K562 (cell line): ENCODE measurements at regions not wholly inside any gene's neighbourhood (a gene's known extent, or its start where the extent isn't known, plus 50 kb on each side); places are given as distances from the start of the nearest gene placed in this dataset.

Source experiments
- ATAC-seq: fragments of 200-7000 bp; cut with Tn5 transposase; 3 replicates; pipeline ENCODE4 v1.9.1; 2020; ENCODE audit warnings: moderate library complexity
- BruUV-seq: library from RNA; stranded (reverse); fragments of 400-500 nt; replicated peaks from 2 replicates; lab custom pipeline; 2021; lab: Mats Ljungman, UMichigan
- CTCF ChIA-PET: fragments of 300-600 bp; formaldehyde crosslinking; extraction: SDS; loops from one replicate; lab custom pipeline; 2021; ENCODE audit warnings: low intra/inter-chr PET ratio; lab: Yijun Ruan, JAX
- POLR2A ChIA-PET: fragments of 300-600, 350-650 bp; sonication (Branson Sonifier 250); formaldehyde crosslinking; extraction: SDS; loops from one replicate; lab custom pipeline; 2021; ENCODE audit warnings: antibody characterized with exemption, inconsistent platforms; lab: Yijun Ruan, JAX
- DNase-seq, 4 experiments: peaks; one replicate each; pipeline versions ENCODE4 v3.0.0 to v3.0.0-alpha.2; 2011 to 2018; ENCODE audit warnings: low spot score in 3 of 4, mixed read lengths in 3 of 4; ENCODE audit errors: extremely low read depth in 1 of 4
- FAIRE-seq: peaks from 2 replicates; lab custom pipeline; 2011; peaks lifted over from hg19 to GRCh38; lab: Jason Lieb, UNC
- H2AFZ ChIP-seq: 2 replicates; pipeline ENCODE4 v1.6.0; 2011; ENCODE audit warnings: low read depth, low read length, control low read depth, inconsistent platforms
- H3K27ac ChIP-seq: fragments of 200-600 bp; 3 replicates; pipeline ENCODE4 v1.8.0; 2011; ENCODE audit warnings: low read depth, mild to moderate bottlenecking, control low read depth, inconsistent platforms, low read length, moderate library complexity, mixed read lengths; ENCODE audit errors: extremely low read depth
- H3K27me3 ChIP-seq, 2 experiments: fragments of 300-600 bp in 1 of 2; 2 replicates in 1 of 2; 3 replicates in 1 of 2; pipeline versions ENCODE4 v1.6.0 to v1.8.0; 2011; ENCODE audit warnings: inconsistent platforms in 2 of 2, low read length in 2 of 2, mild to moderate bottlenecking in 1 of 2, mixed read lengths in 1 of 2, moderate library complexity in 1 of 2; ENCODE audit not compliant: control insufficient read depth in 2 of 2, insufficient read depth in 2 of 2
- H3K36me3 ChIP-seq: fragments of 300-600 bp; 3 replicates; pipeline ENCODE4 v1.8.0; 2011; ENCODE audit warnings: mild to moderate bottlenecking, low read length, inconsistent platforms; ENCODE audit not compliant: control insufficient read depth, insufficient read depth
- H3K4me1 ChIP-seq, 2 experiments: fragments of 200-600 bp in 1 of 2; replicated peaks in 1 of 2; 2 replicates in 1 of 2; 3 replicates in 1 of 2; pipeline versions ENCODE4 v1.5.1 to v1.8.0; 2011; ENCODE audit warnings: inconsistent platforms in 2 of 2, low read length in 2 of 2, mild to moderate bottlenecking in 1 of 2, mixed read lengths in 1 of 2, moderate library complexity in 1 of 2; ENCODE audit not compliant: control insufficient read depth in 2 of 2, insufficient read depth in 2 of 2
- H3K4me2 ChIP-seq: 2 replicates; pipeline ENCODE4 v1.6.1; 2011; ENCODE audit warnings: low read length, control low read depth, inconsistent platforms, mixed read lengths; ENCODE audit not compliant: insufficient read depth
- H3K4me3 ChIP-seq: fragments of 200-600 bp; sonication (generic), shearing (Covaris generic); 2 replicates; pipeline ENCODE4 v1.5.1; 2016; ENCODE audit warnings: control low read depth, inconsistent platforms
- H3K79me2 ChIP-seq: fragments of 200-600 bp; 3 replicates; pipeline ENCODE4 v1.8.0; 2011; ENCODE audit warnings: low read length, inconsistent platforms; ENCODE audit not compliant: control insufficient read depth, insufficient read depth
- H3K9ac ChIP-seq, 2 experiments: 2 replicates each; pipeline versions ENCODE4 v1.6.0 to v1.6.1; 2011; ENCODE audit warnings: low read depth in 2 of 2, low read length in 2 of 2, control low read depth in 1 of 2, inconsistent platforms in 1 of 2, mild to moderate bottlenecking in 1 of 2, mixed read lengths in 1 of 2; ENCODE audit not compliant: insufficient read depth in 1 of 2
- H3K9me1 ChIP-seq: one replicate; pipeline ENCODE4 v1.6.0; 2011; ENCODE audit warnings: inconsistent platforms, mild to moderate bottlenecking, low read length, moderate library complexity; ENCODE audit not compliant: control insufficient read depth, insufficient read depth
- H3K9me3 ChIP-seq: replicated peaks from 2 replicates; pipeline ENCODE4 v1.5.1; 2011; ENCODE audit warnings: low read depth, low read length, inconsistent platforms; ENCODE audit not compliant: control insufficient read depth, insufficient read depth
- H4K20me1 ChIP-seq: replicated peaks from 2 replicates; pipeline ENCODE4 v1.6.1; 2011; ENCODE audit warnings: low read length, inconsistent platforms, mixed read lengths; ENCODE audit not compliant: control insufficient read depth, insufficient read depth
- NUFIP1 ChIP-seq: fragments of 450-650 bp; IDR thresholded peaks from 2 replicates; pipeline ENCODE4 v1.6.1; 2018; ENCODE audit not compliant: partially characterized antibody
- POLR2AphosphoS2 ChIP-seq: IDR thresholded peaks from 2 replicates; pipeline ENCODE4 v1.6.1; 2012; ENCODE audit warnings: low read length, improper control_type of control experiment
- ZNF121 ChIP-seq: sonication (generic); formaldehyde crosslinking; conservative IDR thresholded peaks from 2 replicates; pipeline ENCODE4 v1.8.0; 2022; ENCODE audit warnings: missing genetic modification reagents
- WGBS: fragments of 100-300 bp; shearing (Covaris generic); methylation state at CpG from one replicate; pipeline ENCODE4 v1.1.6; 2016; ENCODE audit warnings: low coverage, mixed read lengths; ENCODE audit not compliant: insufficient coverage; ENCODE audit errors: missing lambda C conversion rate; 5-methylcytosine and 5-hydroxymethylcytosine counted together
- in situ Hi-C: fragments of 300-500 bp; cut with MboI; formaldehyde crosslinking; loops from 4 replicates; pipeline ENCODE4 v1.15.0; 2018; ENCODE audit warnings: inconsistent platforms, mixed read lengths
- intact Hi-C: fragments of 100-400 bp; cut with micrococcal nuclease; formaldehyde crosslinking; loops from 2 replicates; pipeline ENCODE4 v1.14.2; 2022

- Histone ChIP-seq H4K20me1 (no peaks in the 10 kb centered on the region), H3K36me3 (no peaks in the 10 kb centered on the region), H3K4me1 (peaks cover 0 to 9% of the 10 kb centered on the region in 2 experiments; a peak in 3 of 5 replicates), H3K4me2 (no peak overlapping the region), H3K79me2 (no peaks in the 10 kb centered on the region), H3K4me3 (no peak overlapping the region), H3K9me1 (no peaks in the 10 kb centered on the region), H3K27ac (no peak overlapping the region), H3K27me3 (no peaks in the 10 kb centered on the region), H3K9ac (no peak overlapping the region), H2AFZ (no peak overlapping the region), H3K9me3 (no peaks in the 10 kb centered on the region)
- FAIRE-seq: no peak
- no peak for ATAC-seq
- WGBS: 47% methylated on average over 3 of the region's 4 CpGs
- TF ChIP-seq NUFIP1 (no peak), ZNF121 (CRISPR knock-in tag) (peak; percentile 67)
- DNase-seq: no peak
- intact Hi-C loops (no loop called here), in situ Hi-C loops (no loop called here)
- no TSS peak for BruUV-seq
- CTCF ChIA-PET: no interaction called here
- POLR2A ChIA-PET: no interaction called here
Measured at GRCh38 chr2:65486802-65487201, 54.4 kb upstream of the SPRED2 start.

- FAIRE-seq (no peak), DNase-seq (no peak), ATAC-seq (no peak)
- Histone ChIP-seq H3K79me2 (no peaks in the 10 kb centered on the region), H3K9me3 (no peaks in the 10 kb centered on the region), H3K9me1 (no peaks in the 10 kb centered on the region), H3K27me3 (no peaks in the 10 kb centered on the region), H3K4me3 (no peak overlapping the region), H3K36me3 (no peaks in the 10 kb centered on the region), H3K4me2 (no peak overlapping the region), H3K4me1 (peaks cover 0 to 9% of the 10 kb centered on the region in 2 experiments; a peak in 3 of 5 replicates), H3K27ac (no peak overlapping the region), H3K9ac (no peak overlapping the region), H4K20me1 (no peaks in the 10 kb centered on the region), H2AFZ (no peak overlapping the region)
- POLR2A ChIA-PET: no interaction called here
- intact Hi-C loops (no loop called here), in situ Hi-C loops (no loop called here)
- no TSS peak for BruUV-seq
- CTCF ChIA-PET: no interaction called here
- 60% methylated on average over 2 of the region's 2 CpGs for WGBS
- no peak for TF ChIP-seq POLR2AphosphoS2
Measured at GRCh38 chr2:65486282-65486681, 53.9 kb upstream of the SPRED2 start.
